CD4-positive, alpha-beta memory T cell (primary cell): ENCODE measurements at regions not wholly inside any gene's neighbourhood (a gene's known extent, or its start where the extent isn't known, plus 50 kb on each side); places are given as distances from the start of the nearest gene placed in this dataset.
"Not testable (repeated sequence)": the region's sequence is repeated elsewhere in the genome, so short reads cannot be mapped to it uniquely, and the experiment has no call there.

Source experiments
- CTCF ChIA-PET: fragments of 350-600 bp; sonication (Branson Sonifier 250); formaldehyde crosslinking; loops from one replicate; lab custom pipeline; 2021; ENCODE audit warnings: inconsistent platforms; ENCODE audit not compliant: partially characterized antibody; lab: Charles Lee
- POLR2A ChIA-PET: fragments of 350-600 bp; sonication (Branson Sonifier 250); formaldehyde crosslinking; loops from one replicate; lab custom pipeline; 2021; ENCODE audit not compliant: partially characterized antibody; lab: Charles Lee
- DNase-seq, 5 donors: peaks; one replicate each; pipeline versions ENCODE4 v3.0.0 to v3.0.0-alpha.2; 2020 to 2022; ENCODE audit warnings: mixed read lengths in 1 of 5
- H3K27ac ChIP-seq: one replicate; pipeline ENCODE4 v1.7.0; 2013; ENCODE audit warnings: low read depth, low read length
- H3K27me3 ChIP-seq: 2 replicates; pipeline ENCODE4 v1.7.0; 2013; ENCODE audit warnings: mild to moderate bottlenecking, low read length, moderate library complexity; ENCODE audit not compliant: insufficient read depth
- H3K36me3 ChIP-seq: 2 replicates; pipeline ENCODE4 v1.7.0; 2013; ENCODE audit warnings: mild to moderate bottlenecking, low read length, moderate library complexity; ENCODE audit not compliant: insufficient read depth
- H3K4me1 ChIP-seq: 2 replicates; pipeline ENCODE4 v1.7.0; 2013; ENCODE audit warnings: mild to moderate bottlenecking, low read length, moderate library complexity; ENCODE audit not compliant: insufficient read depth
- H3K4me3 ChIP-seq, 2 donors: one replicate each; pipeline ENCODE4 v1.7.0; 2013; ENCODE audit warnings: low read length in 2 of 2, mild to moderate bottlenecking in 1 of 2
- H3K9me3 ChIP-seq, 2 donors: one replicate each; pipeline ENCODE4 v1.7.0; 2013; ENCODE audit warnings: low read length in 2 of 2, control low read depth in 1 of 2; ENCODE audit not compliant: control insufficient read depth in 1 of 2
- H3K27ac Mint-ChIP-seq, 7 donors: one replicate each; pipeline ENCODE4 v1.8.0; 2020 to 2021; ENCODE audit warnings: mixed read lengths in 7 of 7, mild to moderate bottlenecking in 6 of 7, inconsistent platforms in 3 of 7, moderate library complexity in 3 of 7
- H3K27me3 Mint-ChIP-seq, 2 donors: one replicate each; pipeline ENCODE4 v1.8.0; 2020 to 2021; ENCODE audit warnings: mixed read lengths in 2 of 2
- H3K36me3 Mint-ChIP-seq, 2 donors: one replicate each; pipeline ENCODE4 v1.8.0; 2020 to 2021; ENCODE audit warnings: mixed read lengths in 2 of 2, inconsistent platforms in 1 of 2, mild to moderate bottlenecking in 1 of 2
- H3K4me1 Mint-ChIP-seq, 4 donors: one replicate each; pipeline ENCODE4 v1.8.0; 2020 to 2021; ENCODE audit warnings: mixed read lengths in 4 of 4, mild to moderate bottlenecking in 1 of 4
- H3K4me3 Mint-ChIP-seq, 8 donors: one replicate each; pipeline ENCODE4 v1.8.0; 2020 to 2021; ENCODE audit warnings: mixed read lengths in 8 of 8, mild to moderate bottlenecking in 7 of 8, moderate library complexity in 6 of 8, inconsistent platforms in 3 of 8
- H3K9me3 Mint-ChIP-seq, 8 donors: one replicate each; pipeline ENCODE4 v1.8.0; 2020 to 2021; ENCODE audit warnings: mixed read lengths in 8 of 8, mild to moderate bottlenecking in 5 of 8, inconsistent platforms in 3 of 8, moderate library complexity in 1 of 8
- intact Hi-C: fragments of 100-400 bp; cut with micrococcal nuclease; formaldehyde crosslinking; loops from one replicate; pipeline ENCODE4 v1.15.1; 2023

GRCh38 chr21:41612674-41613532 lies 104.9 kb upstream of the TMPRSS2 start:
- H3K36me3 Mint-ChIP-seq, result no peaks in the 10 kb centered on the region
- H3K9me3 Mint-ChIP-seq, result no peaks in the 10 kb centered on the region
- H3K27me3 Mint-ChIP-seq, result peaks cover 19 to 35% of the 10 kb centered on the region in 2 donors
- POLR2A ChIA-PET, result no interaction called here
- CTCF ChIA-PET, result interaction anchor here (1.0 to 1.2 kb wide), 2 partner anchors 495 to 503 kb away, joined by 3 read pairs; no protein-coding TSS in a partner anchor
- no peak overlapping the region for H3K27ac Mint-ChIP-seq
- Histone ChIP-seq H3K27me3 (no peaks in the 10 kb centered on the region), H3K9me3 (no peaks in the 10 kb centered on the region), H3K4me1 (no peaks in the 10 kb centered on the region), H3K27ac (no peak overlapping the region), H3K36me3 (no peaks in the 10 kb centered on the region), H3K4me3 (no peak overlapping the region)
- DNase-seq, result no peak
- intact Hi-C loops, result no loop called here
- no peak overlapping the region for H3K4me3 Mint-ChIP-seq
- no peaks in the 10 kb centered on the region for H3K4me1 Mint-ChIP-seq

- Histone ChIP-seq H3K36me3 (no peaks in the 10 kb centered on the region), H3K27ac (no peak overlapping the region), H3K27me3 (no peaks in the 10 kb centered on the region), H3K4me3 (no peak overlapping the region), H3K9me3 (no peaks in the 10 kb centered on the region), H3K4me1 (no peaks in the 10 kb centered on the region)
- POLR2A ChIA-PET, result no interaction called here
- Mint-ChIP-seq H3K36me3 (no peaks in the 10 kb centered on the region), H3K4me1 (no peaks in the 10 kb centered on the region), H3K4me3 (no peak overlapping the region), H3K9me3 (no peaks in the 10 kb centered on the region), H3K27me3 (peaks cover 17 to 35% of the 10 kb centered on the region in 2 donors), H3K27ac (no peak overlapping the region)
- intact Hi-C loops, result loop anchor here (2.0 kb wide), 1 partner anchor 329 kb away; no protein-coding TSS in a partner anchor
- CTCF ChIA-PET, result interaction anchor here (1.0 to 1.2 kb wide), 2 partner anchors 496 to 504 kb away, joined by 3 read pairs; no protein-coding TSS in a partner anchor
- DNase-seq, result no peak
These were observed 104.1 kb upstream of the TMPRSS2 start for GRCh38 chr21:41611966-41612606.

GRCh38 chr21:41611441-41611840 lies 103.5 kb upstream of the TMPRSS2 start:
- H3K4me3 Mint-ChIP-seq, result no peak overlapping the region
- no peak for DNase-seq
- no peaks in the 10 kb centered on the region for H3K4me1 Mint-ChIP-seq
- H3K4me3 ChIP-seq, result no peak overlapping the region
- H3K36me3 Mint-ChIP-seq, result no peaks in the 10 kb centered on the region
- H3K4me1 ChIP-seq, result no peaks in the 10 kb centered on the region
- H3K9me3 ChIP-seq, result no peaks in the 10 kb centered on the region
- H3K27me3 ChIP-seq, result no peaks in the 10 kb centered on the region
- no peak overlapping the region for H3K27ac ChIP-seq
- ChIA-PET POLR2A (no interaction called here), CTCF (no interaction called here)
- H3K27me3 Mint-ChIP-seq, result peaks cover 19 to 35% of the 10 kb centered on the region in 2 donors
- H3K36me3 ChIP-seq, result no peaks in the 10 kb centered on the region
- no peaks in the 10 kb centered on the region for H3K9me3 Mint-ChIP-seq
- no peak overlapping the region for H3K27ac Mint-ChIP-seq
- intact Hi-C loops, result loop anchor here (2.0 kb wide), 1 partner anchor 329 kb away; no protein-coding TSS in a partner anchor

GRCh38 chr21:41610840-41611115 lies 102.8 kb upstream of the TMPRSS2 start:
- H3K27me3 ChIP-seq, POLR2A ChIA-PET, H3K4me1 Mint-ChIP-seq, CTCF ChIA-PET, H3K36me3 Mint-ChIP-seq, H3K36me3 ChIP-seq, H3K27ac ChIP-seq, H3K9me3 ChIP-seq, H3K9me3 Mint-ChIP-seq, H3K4me3 ChIP-seq, DNase-seq, H3K27ac Mint-ChIP-seq, H3K4me1 ChIP-seq: not testable (repeated sequence)
- Mint-ChIP-seq H3K27me3 (peaks cover 19 to 38% of the 10 kb centered on the region in 2 donors), H3K4me3 (peak overlapping the region in 1 of 8 donors; percentile 18)
- intact Hi-C loops, result loop anchor here (2.0 kb wide), 1 partner anchor 328 kb away; no protein-coding TSS in a partner anchor

GRCh38 chr21:41610042-41610839 lies 102.3 kb upstream of the TMPRSS2 start:
- Histone ChIP-seq H3K4me3 (no peak overlapping the region), H3K27me3 (no peaks in the 10 kb centered on the region), H3K4me1 (no peaks in the 10 kb centered on the region), H3K9me3 (no peaks in the 10 kb centered on the region), H3K36me3 (no peaks in the 10 kb centered on the region), H3K27ac (no peak overlapping the region)
- CTCF ChIA-PET, result interaction anchor here (1.2 kb wide), 1 partner anchor 507 kb away, joined by 3 read pairs; no protein-coding TSS in a partner anchor
- Mint-ChIP-seq H3K27me3 (peaks cover 19 to 39% of the 10 kb centered on the region in 2 donors), H3K4me1 (no peaks in the 10 kb centered on the region), H3K9me3 (no peaks in the 10 kb centered on the region), H3K27ac (no peak overlapping the region), H3K36me3 (no peaks in the 10 kb centered on the region), H3K4me3 (peak overlapping the region in 1 of 8 donors; percentile 18)
- intact Hi-C loops, result loop anchor here (2.0 kb wide), 1 partner anchor 327 kb away; no protein-coding TSS in a partner anchor
- POLR2A ChIA-PET, result no interaction called here
- no peak for DNase-seq

GRCh38 chr21:41606706-41607105 lies 98.7 kb upstream of the TMPRSS2 start:
- H3K4me3 Mint-ChIP-seq, result no peak overlapping the region
- H3K27me3 Mint-ChIP-seq, result peaks cover 24 to 36% of the 10 kb centered on the region in 2 donors
- H3K36me3 Mint-ChIP-seq, result no peaks in the 10 kb centered on the region
- no peak overlapping the region for H3K27ac Mint-ChIP-seq
- intact Hi-C loops, result no loop called here
- Histone ChIP-seq H3K9me3 (no peaks in the 10 kb centered on the region), H3K4me3 (no peak overlapping the region), H3K27ac (no peak overlapping the region), H3K27me3 (no peaks in the 10 kb centered on the region), H3K4me1 (no peaks in the 10 kb centered on the region), H3K36me3 (no peaks in the 10 kb centered on the region)
- CTCF ChIA-PET, result no interaction called here
- H3K9me3 Mint-ChIP-seq, result no peaks in the 10 kb centered on the region
- no peaks in the 10 kb centered on the region for H3K4me1 Mint-ChIP-seq
- DNase-seq, result no peak
- POLR2A ChIA-PET, result no interaction called here

GRCh38 chr21:41605934-41606285 lies 98.0 kb upstream of the TMPRSS2 start:
- H3K9me3 Mint-ChIP-seq, result no peaks in the 10 kb centered on the region
- no peak overlapping the region for H3K4me3 Mint-ChIP-seq
- CTCF ChIA-PET, result no interaction called here
- H3K4me3 ChIP-seq, result no peak overlapping the region
- no peak overlapping the region for H3K27ac ChIP-seq
- no peak overlapping the region for H3K27ac Mint-ChIP-seq
- H3K36me3 ChIP-seq, result no peaks in the 10 kb centered on the region
- no peak for DNase-seq
- no peaks in the 10 kb centered on the region for H3K4me1 Mint-ChIP-seq
- H3K27me3 Mint-ChIP-seq, result peaks cover 25 to 32% of the 10 kb centered on the region in 2 donors
- H3K36me3 Mint-ChIP-seq, result no peaks in the 10 kb centered on the region
- POLR2A ChIA-PET, result no interaction called here
- H3K9me3 ChIP-seq, result no peaks in the 10 kb centered on the region
- H3K4me1 ChIP-seq, result no peaks in the 10 kb centered on the region
- no peaks in the 10 kb centered on the region for H3K27me3 ChIP-seq
- intact Hi-C loops, result no loop called here
